Trophoblast cell (in vitro differentiated cells and primary cell): ENCODE measurements at regions not wholly inside any gene's neighbourhood (a gene's known extent, or its start where the extent isn't known, plus 50 kb on each side); places are given as distances from the start of the nearest gene placed in this dataset.
A peak's percentile ranks its signal among the peaks of the same experiment; 100 is the strongest.
"Not testable (repeated sequence)": the region's sequence is repeated elsewhere in the genome, so short reads cannot be mapped to it uniquely, and the experiment has no call there.

ENCODE experiments used
- DNase-seq, 2 donors: peaks; one replicate each; pipeline ENCODE4 v3.0.0-alpha.2; 2016
- H2AFZ ChIP-seq: 2 replicates; pipeline ENCODE4 v1.6.1; 2013; ENCODE audit warnings: low read length, moderate library complexity, mild to moderate bottlenecking; ENCODE audit not compliant: insufficient read depth, poor library complexity
- H2AK5ac ChIP-seq: 2 replicates; pipeline ENCODE4 v1.6.1; 2013; ENCODE audit warnings: mild to moderate bottlenecking, low read length
- H2BK120ac ChIP-seq: 2 replicates; pipeline ENCODE4 v1.6.1; 2013; ENCODE audit warnings: low read length, mild to moderate bottlenecking, moderate library complexity; ENCODE audit not compliant: insufficient read depth, poor library complexity
- H2BK12ac ChIP-seq: 2 replicates; pipeline ENCODE4 v1.6.1; 2013; ENCODE audit warnings: mild to moderate bottlenecking, low read length, moderate library complexity
- H2BK5ac ChIP-seq: 2 replicates; pipeline ENCODE4 v1.6.1; 2013; ENCODE audit warnings: low read length, low read depth, moderate library complexity, mild to moderate bottlenecking; ENCODE audit not compliant: poor library complexity
- H3K14ac ChIP-seq: 2 replicates; pipeline ENCODE4 v1.6.1; 2013; ENCODE audit warnings: mild to moderate bottlenecking, low read length
- H3K18ac ChIP-seq: 2 replicates; pipeline ENCODE4 v1.6.1; 2013; ENCODE audit warnings: mild to moderate bottlenecking, low read length
- H3K23ac ChIP-seq: 2 replicates; pipeline ENCODE4 v1.6.1; 2013; ENCODE audit warnings: low read length
- H3K27ac ChIP-seq: 2 replicates; pipeline ENCODE4 v1.5.1; 2013; ENCODE audit warnings: low read depth, mild to moderate bottlenecking, inconsistent platforms, low read length, moderate library complexity
- H3K27me3 ChIP-seq: 2 replicates; pipeline ENCODE4 v1.6.1; 2013; ENCODE audit warnings: inconsistent platforms, mild to moderate bottlenecking, low read length, moderate library complexity; ENCODE audit not compliant: insufficient read depth
- H3K36me3 ChIP-seq, 2 experiments: 1 replicate in 1 of 2; 2 replicates in 1 of 2; pipeline ENCODE4 v1.6.1; 2013; ENCODE audit warnings: low read length in 2 of 2, mild to moderate bottlenecking in 2 of 2, moderate library complexity in 1 of 2; ENCODE audit not compliant: insufficient read depth in 2 of 2, control insufficient read depth in 1 of 2
- H3K4ac ChIP-seq: 2 replicates; pipeline ENCODE4 v1.6.1; 2013; ENCODE audit warnings: low read depth, mild to moderate bottlenecking, low read length, moderate library complexity
- H3K4me1 ChIP-seq, 2 experiments: 1 replicate in 1 of 2; 2 replicates in 1 of 2; pipeline ENCODE4 v1.6.1; 2013; ENCODE audit warnings: low read length in 2 of 2, mild to moderate bottlenecking in 2 of 2, moderate library complexity in 1 of 2; ENCODE audit not compliant: insufficient read depth in 2 of 2, control insufficient read depth in 1 of 2
- H3K4me2 ChIP-seq: 2 replicates; pipeline ENCODE4 v1.6.1; 2013; ENCODE audit warnings: inconsistent platforms, mild to moderate bottlenecking, low read length, moderate library complexity
- H3K4me3 ChIP-seq: 2 replicates; pipeline ENCODE4 v1.5.1; 2013; ENCODE audit warnings: mild to moderate bottlenecking, low read depth, low read length, inconsistent platforms
- H3K79me1 ChIP-seq: one replicate; pipeline ENCODE4 v1.6.1; 2013; ENCODE audit warnings: low read length
- H3K79me2 ChIP-seq: 2 replicates; pipeline ENCODE4 v1.6.1; 2013; ENCODE audit warnings: low read length, mild to moderate bottlenecking; ENCODE audit not compliant: control insufficient read depth, insufficient read depth, poor library complexity
- H3K9ac ChIP-seq: 2 replicates; pipeline ENCODE4 v1.6.1; 2013; ENCODE audit warnings: mild to moderate bottlenecking, low read length
- H3K9me3 ChIP-seq: 2 replicates; pipeline ENCODE4 v1.6.1; 2013; ENCODE audit warnings: low read depth, mild to moderate bottlenecking, control low read depth, inconsistent platforms, low read length; ENCODE audit not compliant: insufficient read depth
- H4K12ac ChIP-seq: 2 replicates; pipeline ENCODE4 v1.6.1; 2013; ENCODE audit warnings: low read depth, mild to moderate bottlenecking, low read length, moderate library complexity
- H4K8ac ChIP-seq: 2 replicates; pipeline ENCODE4 v1.6.1; 2013; ENCODE audit warnings: low read depth, mild to moderate bottlenecking, low read length, moderate library complexity
- H4K91ac ChIP-seq: one replicate; pipeline ENCODE4 v1.6.1; 2013; ENCODE audit warnings: low read depth, mild to moderate bottlenecking, low read length, moderate library complexity
- WGBS: extraction: QIAGEN DNeasy Blood & Tissue Kit; methylation state at CpG from one replicate; pipeline ENCODE4 v1.1.7; 2013; ENCODE audit warnings: missing lambda C conversion rate; ENCODE audit not compliant: insufficient read length, insufficient coverage; ENCODE audit errors: extremely low coverage; 5-methylcytosine and 5-hydroxymethylcytosine counted together

DNA sequence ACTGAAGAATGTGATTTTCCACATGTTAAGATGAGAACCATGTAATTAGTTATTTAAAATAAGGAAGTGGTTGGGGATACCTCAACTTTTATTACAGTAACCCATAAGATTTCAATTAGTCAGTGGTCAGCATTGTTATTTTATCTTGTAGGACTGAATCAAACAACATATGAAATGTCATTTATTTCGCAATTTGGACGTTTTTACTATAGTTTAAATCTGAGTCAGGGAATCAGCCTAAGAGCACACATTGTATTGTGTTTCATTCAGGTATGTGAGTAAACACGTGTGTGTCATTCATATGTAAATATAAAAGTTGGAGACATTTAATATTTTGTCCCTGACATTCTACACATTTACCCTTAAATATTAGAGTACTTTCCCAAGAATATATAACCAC is 1418.7 kb downstream of the GRIK2 start:
- Histone ChIP-seq H2AK5ac (no peak overlapping the region), H3K27me3 (no peaks in the 10 kb centered on the region), H3K36me3 (no peaks in the 10 kb centered on the region), H3K4me2 (no peak overlapping the region), H3K4ac (no peak overlapping the region), H3K14ac (no peak overlapping the region), H2BK120ac (no peak overlapping the region), H2BK5ac (no peak overlapping the region), H3K23ac (no peak overlapping the region), H3K79me2 (no peaks in the 10 kb centered on the region), H4K91ac (no peak overlapping the region), H3K9me3 (no peaks in the 10 kb centered on the region), H3K27ac (no peak overlapping the region), H3K4me3 (no peak overlapping the region), H3K4me1 (no peaks in the 10 kb centered on the region), H3K18ac (no peak overlapping the region), H3K9ac (no peak overlapping the region), H2BK12ac (no peak overlapping the region), H2AFZ (no peak overlapping the region), H4K12ac (no peak overlapping the region), H4K8ac (no peak overlapping the region), H3K79me1 (no peaks in the 10 kb centered on the region)
- peak in 1 of 2 donors; percentile 33 for DNase-seq
- no CpG with 5 or more reads among the region's 3 CpGs for WGBS

GRCh38 chr6:102808944-102809505 is 1415.5 kb downstream of the GRIK2 start:
- not testable (repeated sequence) for H3K4me2 ChIP-seq, H3K14ac ChIP-seq, DNase-seq, H2BK120ac ChIP-seq, H2AK5ac ChIP-seq, H4K12ac ChIP-seq, H3K4ac ChIP-seq, H3K4me1 ChIP-seq, H3K79me2 ChIP-seq, H2BK12ac ChIP-seq, H3K36me3 ChIP-seq, H2BK5ac ChIP-seq, H4K8ac ChIP-seq, H3K9me3 ChIP-seq, H3K27me3 ChIP-seq, H3K27ac ChIP-seq, H4K91ac ChIP-seq, H2AFZ ChIP-seq, H3K23ac ChIP-seq, H3K4me3 ChIP-seq, H3K9ac ChIP-seq, H3K18ac ChIP-seq, H3K79me1 ChIP-seq
- no CpG with 5 or more reads among the region's 11 CpGs for WGBS

DNA sequence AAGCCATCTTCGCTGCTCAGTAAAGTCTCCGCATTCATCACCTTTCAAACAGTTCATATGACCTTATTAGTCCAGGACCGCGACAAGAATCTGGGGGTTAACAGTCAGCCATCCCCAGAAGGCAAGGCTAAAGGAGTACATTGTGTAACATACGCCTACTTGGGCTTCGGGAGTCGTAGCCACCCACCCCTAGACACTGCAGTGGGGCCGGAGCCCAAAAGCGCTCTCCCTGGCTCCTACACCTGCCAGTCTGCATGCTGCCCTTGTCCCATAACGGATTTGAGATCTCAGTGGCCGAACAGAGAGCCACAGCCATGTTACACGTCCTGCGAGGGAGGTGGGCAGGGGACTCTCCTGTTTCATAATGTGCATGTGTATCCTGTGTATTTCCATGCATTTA is 1405.5 kb downstream of the GRIK2 start:
- no peak overlapping the region for H3K9ac ChIP-seq
- H2BK5ac ChIP-seq: no peak overlapping the region
- no peaks in the 10 kb centered on the region for H3K79me2 ChIP-seq
- no peak overlapping the region for H3K23ac ChIP-seq
- H2BK120ac ChIP-seq: no peak overlapping the region
- H3K27ac ChIP-seq: no peak overlapping the region
- no peak for DNase-seq
- no CpG with 5 or more reads among the region's 13 CpGs for WGBS
- no peak overlapping the region for H3K18ac ChIP-seq
- no peak overlapping the region for H3K4ac ChIP-seq
- H3K36me3 ChIP-seq: no peaks in the 10 kb centered on the region
- H3K4me3 ChIP-seq: no peak overlapping the region
- no peak overlapping the region for H3K14ac ChIP-seq
- peak overlapping the region; percentile 75 for H3K4me2 ChIP-seq
- H2AFZ ChIP-seq: no peak overlapping the region
- no peak overlapping the region for H4K91ac ChIP-seq
- no peak overlapping the region for H2AK5ac ChIP-seq
- no peak overlapping the region for H4K12ac ChIP-seq
- no peaks in the 10 kb centered on the region for H3K27me3 ChIP-seq
- H3K79me1 ChIP-seq: no peaks in the 10 kb centered on the region
- no peak overlapping the region for H2BK12ac ChIP-seq
- no peaks in the 10 kb centered on the region for H3K4me1 ChIP-seq
- H3K9me3 ChIP-seq: no peaks in the 10 kb centered on the region
- no peak overlapping the region for H4K8ac ChIP-seq

DNA sequence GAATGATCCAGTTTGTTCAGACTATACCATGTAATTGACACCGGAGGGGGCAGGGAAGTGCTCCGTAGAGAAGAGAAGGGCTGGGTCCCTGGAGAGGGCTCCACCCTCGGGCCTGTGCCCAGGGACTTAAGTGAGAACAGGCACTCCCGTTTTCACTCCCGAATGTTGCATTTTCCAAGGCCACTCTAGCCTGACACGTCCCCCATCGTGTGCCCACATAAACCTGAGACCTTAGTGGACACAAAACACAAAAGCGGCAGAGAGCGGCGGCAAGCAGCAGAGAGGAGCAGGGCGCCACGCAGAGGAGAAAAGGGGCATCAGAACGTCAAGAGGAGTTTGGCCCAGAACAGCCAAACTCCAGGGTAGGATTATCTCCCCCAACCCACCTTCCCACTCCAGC is 1405.1 kb downstream of the GRIK2 start:
- H3K18ac ChIP-seq: no peak overlapping the region
- peak overlapping the region; percentile 23 for H4K91ac ChIP-seq
- H3K9ac ChIP-seq: peak overlapping the region; percentile 14
- no peaks in the 10 kb centered on the region for H3K79me2 ChIP-seq
- H3K27ac ChIP-seq: no peak overlapping the region
- H3K79me1 ChIP-seq: no peaks in the 10 kb centered on the region
- no peak overlapping the region for H2BK120ac ChIP-seq
- no peak overlapping the region for H2BK5ac ChIP-seq
- H3K14ac ChIP-seq: peak overlapping the region; percentile 38
- H3K23ac ChIP-seq: no peak overlapping the region
- no peaks in the 10 kb centered on the region for H3K36me3 ChIP-seq
- H2AFZ ChIP-seq: peak overlapping the region; percentile 73
- H2AK5ac ChIP-seq: no peak overlapping the region
- H3K4me3 ChIP-seq: peak overlapping the region; percentile 62
- peak overlapping the region; percentile 75 for H3K4me2 ChIP-seq
- H4K12ac ChIP-seq: peak overlapping the region; percentile 6
- H3K4me1 ChIP-seq: no peaks in the 10 kb centered on the region
- no peaks in the 10 kb centered on the region for H3K27me3 ChIP-seq
- H2BK12ac ChIP-seq: no peak overlapping the region
- no peak overlapping the region for H3K4ac ChIP-seq
- no peak for DNase-seq
- no peaks in the 10 kb centered on the region for H3K9me3 ChIP-seq
- H4K8ac ChIP-seq: peak overlapping the region; percentile 27
- WGBS: no CpG with 5 or more reads among the region's 13 CpGs
